ENCODE measurements at regions not wholly inside any gene's neighbourhood (a gene's known extent, or its start where the extent isn't known, plus 50 kb on each side); places are given as distances from the start of the nearest gene placed in this dataset.

DNA sequence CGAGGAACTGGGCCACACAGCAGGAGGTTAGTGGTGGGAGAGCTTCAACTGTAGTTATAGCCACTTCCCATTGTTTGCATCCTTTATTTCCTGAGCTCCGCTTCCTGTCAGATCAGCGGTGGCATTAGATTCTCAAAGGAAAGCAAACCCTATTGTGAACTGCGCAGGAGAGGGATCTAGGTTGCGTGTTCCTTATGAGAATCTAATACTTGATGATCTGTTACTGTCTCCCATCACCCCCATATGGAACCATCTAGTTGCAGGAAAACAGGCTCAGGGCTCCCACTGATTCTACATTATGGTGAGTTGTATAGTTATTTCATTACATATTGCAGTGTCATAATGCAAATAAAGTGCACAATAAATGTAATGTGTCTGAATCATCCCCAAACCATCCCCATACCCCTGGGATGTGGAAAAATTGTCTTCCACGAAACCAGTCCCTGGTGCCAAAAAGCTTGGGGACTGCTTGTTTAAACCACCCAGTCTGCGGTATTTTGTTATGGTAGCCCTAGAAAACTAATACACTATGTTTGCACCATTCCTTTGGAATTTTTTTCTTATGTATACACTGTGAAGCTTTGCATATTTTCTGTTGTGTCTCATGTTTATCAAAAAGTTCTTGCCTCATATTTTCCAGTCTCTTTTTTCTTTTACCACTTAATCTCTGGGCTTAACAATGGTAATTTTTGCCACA is 136.6 kb upstream of the IVNS1ABP start:
- TF ChIP-seq, protein P1, sequence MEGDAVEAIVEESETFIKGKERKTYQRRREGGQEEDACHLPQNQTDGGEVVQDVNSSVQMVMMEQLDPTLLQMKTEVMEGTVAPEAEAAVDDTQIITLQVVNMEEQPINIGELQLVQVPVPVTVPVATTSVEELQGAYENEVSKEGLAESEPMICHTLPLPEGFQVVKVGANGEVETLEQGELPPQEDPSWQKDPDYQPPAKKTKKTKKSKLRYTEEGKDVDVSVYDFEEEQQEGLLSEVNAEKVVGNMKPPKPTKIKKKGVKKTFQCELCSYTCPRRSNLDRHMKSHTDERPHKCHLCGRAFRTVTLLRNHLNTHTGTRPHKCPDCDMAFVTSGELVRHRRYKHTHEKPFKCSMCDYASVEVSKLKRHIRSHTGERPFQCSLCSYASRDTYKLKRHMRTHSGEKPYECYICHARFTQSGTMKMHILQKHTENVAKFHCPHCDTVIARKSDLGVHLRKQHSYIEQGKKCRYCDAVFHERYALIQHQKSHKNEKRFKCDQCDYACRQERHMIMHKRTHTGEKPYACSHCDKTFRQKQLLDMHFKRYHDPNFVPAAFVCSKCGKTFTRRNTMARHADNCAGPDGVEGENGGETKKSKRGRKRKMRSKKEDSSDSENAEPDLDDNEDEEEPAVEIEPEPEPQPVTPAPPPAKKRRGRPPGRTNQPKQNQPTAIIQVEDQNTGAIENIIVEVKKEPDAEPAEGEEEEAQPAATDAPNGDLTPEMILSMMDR (conservative IDR thresholded peaks at IDR 0.05), result no peak
- no peak overlapping the region for H3K27ac Mint-ChIP-seq
- H3K36me3 Mint-ChIP-seq, result no peaks in the 10 kb centered on the region
- H3K4me1 Mint-ChIP-seq (ENCODE audit: unreplicated experiment), result peaks cover 7% of the 10 kb centered on the region
- no peaks in the 10 kb centered on the region for H3K27me3 Mint-ChIP-seq
- peaks cover 5% of the 10 kb centered on the region for H3K9me3 Mint-ChIP-seq
- DNase-seq (ENCODE audit: extremely low spot score, unreplicated experiment), result no peak
- H3K4me3 Mint-ChIP-seq, result no peak overlapping the region

DNA sequence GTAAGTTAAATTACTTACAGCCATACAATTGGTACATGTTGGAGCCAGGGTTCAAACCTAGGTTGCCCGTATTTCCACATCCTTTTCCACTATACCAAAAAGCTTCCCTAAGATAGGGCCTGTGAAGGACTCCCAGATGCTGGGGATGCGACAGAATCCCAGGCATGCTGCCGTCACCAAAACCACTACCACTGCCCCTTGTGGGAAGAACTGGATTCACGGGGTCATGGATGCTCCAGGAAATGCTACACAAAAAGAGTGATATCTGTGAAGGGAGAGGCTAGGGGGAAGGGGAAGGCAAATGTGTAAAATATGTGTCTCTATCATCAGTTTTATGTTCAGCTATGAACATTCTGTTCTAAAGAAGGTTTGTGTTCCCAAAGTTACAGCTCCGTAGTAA is 133.9 kb upstream of the IVNS1ABP start:
- Mint-ChIP-seq H3K36me3 (no peaks in the 10 kb centered on the region), H3K27ac (no peak overlapping the region), H3K4me3 (no peak overlapping the region), H3K9me3 (peaks cover 5% of the 10 kb centered on the region), H3K4me1 (ENCODE audit: unreplicated experiment) (peaks cover 7% of the 10 kb centered on the region), H3K27me3 (no peaks in the 10 kb centered on the region)
- no peak for DNase-seq (ENCODE audit: extremely low spot score, unreplicated experiment)
- TF ChIP-seq, protein P1 (conservative IDR thresholded peaks at IDR 0.05), result no peak

DNA sequence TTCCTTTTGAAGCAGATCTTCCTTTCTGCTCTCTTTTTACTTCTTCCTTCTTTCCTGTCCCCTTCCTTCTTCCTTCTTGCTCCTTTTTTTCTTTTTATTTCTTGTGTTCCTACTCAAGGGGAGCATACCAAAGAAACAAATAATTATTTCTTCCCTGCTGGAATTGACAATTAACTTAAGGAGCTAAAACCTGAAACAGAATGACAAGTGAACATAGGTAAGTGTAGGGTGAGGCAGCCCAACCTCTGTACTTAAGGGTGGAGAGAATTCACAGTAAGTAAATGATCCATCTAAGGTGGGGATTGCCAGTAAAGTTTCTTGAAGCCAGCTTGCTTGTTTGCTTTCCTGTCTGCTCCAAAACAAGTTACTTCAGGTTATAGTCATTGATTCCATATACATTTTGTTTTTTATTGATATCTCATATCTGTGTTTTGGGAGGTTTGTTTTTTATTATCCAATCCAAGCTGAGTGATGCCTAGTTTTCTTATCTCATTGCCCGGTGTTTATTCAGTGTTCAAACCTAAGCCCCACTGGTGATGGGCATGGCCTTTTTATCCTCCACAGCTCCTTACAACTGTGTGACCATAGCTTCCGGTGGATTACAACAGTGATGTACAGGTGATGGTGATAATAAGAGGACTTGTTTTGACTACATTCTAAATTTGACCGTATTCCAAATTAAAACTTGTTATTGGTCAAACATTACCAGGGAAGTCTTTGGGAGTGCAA is 133.2 kb upstream of the IVNS1ABP start:
- H3K4me1 Mint-ChIP-seq (ENCODE audit: unreplicated experiment), result peaks cover 7% of the 10 kb centered on the region
- H3K9me3 Mint-ChIP-seq, result peaks cover 5% of the 10 kb centered on the region
- no peak for DNase-seq (ENCODE audit: extremely low spot score, unreplicated experiment)
- no peaks in the 10 kb centered on the region for H3K36me3 Mint-ChIP-seq
- no peaks in the 10 kb centered on the region for H3K27me3 Mint-ChIP-seq
- TF ChIP-seq, protein P1 (conservative IDR thresholded peaks at IDR 0.05), result no peak
- H3K27ac Mint-ChIP-seq, result no peak overlapping the region
- no peak overlapping the region for H3K4me3 Mint-ChIP-seq

DNA sequence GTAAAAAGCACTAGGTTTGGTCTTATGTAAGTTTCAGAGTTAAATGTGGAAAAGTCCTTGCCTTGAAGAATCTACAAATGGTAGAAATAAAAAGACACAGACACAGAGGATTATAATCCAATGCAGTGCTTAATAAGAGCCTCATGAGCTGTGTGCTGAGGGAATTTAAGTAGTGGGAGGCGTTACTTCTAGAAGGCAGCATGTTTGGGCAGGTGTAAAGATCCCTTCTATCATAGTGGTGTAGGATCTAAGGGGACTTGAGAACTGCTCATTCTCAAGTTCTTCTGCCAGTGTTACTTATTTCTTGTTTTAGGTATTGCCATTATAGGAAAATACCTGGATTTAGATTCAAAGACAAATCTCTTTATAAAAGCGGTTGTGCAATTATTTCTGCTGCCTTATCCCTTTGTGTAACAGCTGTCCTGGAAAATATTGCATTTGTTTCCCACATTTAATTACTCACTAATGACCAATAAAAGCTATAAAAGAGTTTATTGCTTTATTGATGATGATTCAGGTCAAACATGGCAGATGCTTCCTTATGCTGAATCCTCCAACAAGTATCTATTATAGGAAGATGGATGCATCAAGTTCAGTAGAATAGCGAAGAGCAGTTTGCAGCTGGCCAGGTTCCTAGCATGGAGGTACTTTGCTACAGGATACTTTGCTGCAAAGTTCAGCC is 132.5 kb upstream of the IVNS1ABP start:
- Mint-ChIP-seq H3K36me3 (no peaks in the 10 kb centered on the region), H3K4me1 (ENCODE audit: unreplicated experiment) (peaks cover 7% of the 10 kb centered on the region), H3K27me3 (no peaks in the 10 kb centered on the region), H3K9me3 (peaks cover 5% of the 10 kb centered on the region), H3K4me3 (no peak overlapping the region), H3K27ac (no peak overlapping the region)
- TF ChIP-seq, protein P1 (conservative IDR thresholded peaks at IDR 0.05), result no peak
- DNase-seq (ENCODE audit: extremely low spot score, unreplicated experiment), result no peak

DNA sequence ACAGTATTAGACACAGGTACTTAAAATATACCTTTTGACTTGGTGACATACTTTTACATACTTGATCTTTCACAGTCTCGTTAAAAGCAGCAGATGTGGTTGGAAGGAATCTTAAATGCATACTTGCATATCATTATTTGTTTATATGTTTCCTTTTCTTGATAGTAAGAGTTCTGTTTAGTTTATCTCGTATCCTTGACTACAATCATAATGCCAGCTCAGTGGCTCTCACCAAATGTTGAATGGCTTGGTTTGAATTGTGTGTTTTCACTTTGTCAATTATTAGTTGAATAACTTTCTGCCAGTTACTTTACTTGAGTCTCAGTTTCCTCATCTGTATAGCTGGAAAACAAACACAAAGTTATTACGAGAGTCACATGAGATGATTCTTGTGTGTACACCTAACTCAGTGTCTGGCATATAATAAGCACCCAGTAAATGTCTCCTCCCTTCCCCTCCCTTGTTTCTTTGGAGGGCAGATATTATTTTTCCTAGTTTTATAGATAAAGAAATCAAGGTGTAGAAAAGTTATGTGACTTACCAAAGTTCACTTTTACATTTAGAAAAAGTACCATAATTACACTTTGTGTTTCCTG is 131.6 kb upstream of the IVNS1ABP start:
- Mint-ChIP-seq H3K4me1 (ENCODE audit: unreplicated experiment) (peaks cover 7% of the 10 kb centered on the region), H3K27me3 (no peaks in the 10 kb centered on the region), H3K4me3 (no peak overlapping the region), H3K36me3 (no peaks in the 10 kb centered on the region), H3K27ac (no peak overlapping the region), H3K9me3 (peaks cover 5% of the 10 kb centered on the region)
- DNase-seq (ENCODE audit: extremely low spot score, unreplicated experiment), result no peak
- TF ChIP-seq, protein P1 (conservative IDR thresholded peaks at IDR 0.05), result no peak

All from type B pancreatic cell (in vitro differentiated cells).